Breast epithelium (tissue), 3 donors: ENCODE measurements at regions not wholly inside any gene's neighbourhood (a gene's known extent, or its start where the extent isn't known, plus 50 kb on each side); places are given as distances from the start of the nearest gene placed in this dataset.

Experiments
- CTCF ChIP-seq, 3 donors: fragments of 450-650 bp; IDR thresholded peaks; one replicate each; pipeline ENCODE4 v1.5.1; 2016 to 2017; ENCODE audit warnings: antibody characterized with exemption in 3 of 3, mild to moderate bottlenecking in 3 of 3, moderate library complexity in 3 of 3
- POLR2A ChIP-seq: fragments of 450-650 bp; IDR thresholded peaks from one replicate; pipeline ENCODE4 v1.6.1; 2016; ENCODE audit warnings: antibody characterized with exemption, mild to moderate bottlenecking, moderate library complexity
- POLR2AphosphoS5 ChIP-seq, 3 donors: sonication (generic); formaldehyde crosslinking; IDR thresholded peaks; one replicate each; pipeline ENCODE4 v1.6.1; 2017; ENCODE audit warnings: antibody characterized with exemption in 3 of 3

DNA sequence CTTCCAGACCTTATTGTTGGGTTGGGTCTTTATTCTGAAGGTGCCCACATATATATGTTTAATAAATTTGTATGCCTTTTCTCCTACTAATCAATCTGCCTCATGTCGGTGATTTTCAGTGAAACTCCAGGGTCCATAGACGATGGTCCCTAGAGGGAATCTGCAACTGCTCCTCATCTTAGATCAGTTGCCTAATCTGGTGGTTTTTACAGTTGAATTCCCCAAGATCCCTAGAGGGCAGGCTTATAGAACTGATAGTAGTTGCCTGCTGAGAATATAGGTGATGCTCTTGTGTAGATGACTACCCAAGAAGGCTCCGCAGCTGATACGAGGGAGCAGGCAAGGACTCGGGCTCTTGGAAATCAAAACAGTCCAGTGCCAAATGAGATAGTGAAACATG is 619.2 kb upstream of the C16orf82 start:
- TF ChIP-seq POLR2A = no peak
- no peak for TF ChIP-seq POLR2AphosphoS5 (IDR thresholded peaks at IDR 0.05)
- TF ChIP-seq CTCF (IDR thresholded peaks at IDR 0.05) = no peak
